IPS DF 6.9 (cell line): ENCODE measurements at regions not wholly inside any gene's neighbourhood (a gene's known extent, or its start where the extent isn't known, plus 50 kb on each side); places are given as distances from the start of the nearest gene placed in this dataset.
"Not testable (repeated sequence)": the region's sequence is repeated elsewhere in the genome, so short reads cannot be mapped to it uniquely, and the experiment has no call there.

Source experiments
- DNase-seq: peaks from one replicate; pipeline ENCODE4 v3.0.0-alpha.2; 2013; ENCODE audit warnings: low read depth, low spot score
- H3K27ac ChIP-seq: one replicate; pipeline ENCODE4 v1.5.1; 2013; ENCODE audit warnings: low read length, control low read depth
- H3K27me3 ChIP-seq: 2 replicates; pipeline ENCODE4 v1.6.1; 2013; ENCODE audit warnings: mild to moderate bottlenecking, low read length; ENCODE audit not compliant: control insufficient read depth, insufficient read depth
- H3K36me3 ChIP-seq: 2 replicates; pipeline ENCODE4 v1.6.1; 2013; ENCODE audit warnings: low read length; ENCODE audit not compliant: control insufficient read depth, insufficient read depth
- H3K4me1 ChIP-seq: 2 replicates; pipeline ENCODE4 v1.6.1; 2013; ENCODE audit warnings: low read length; ENCODE audit not compliant: control insufficient read depth, insufficient read depth
- H3K4me3 ChIP-seq: 2 replicates; pipeline ENCODE4 v1.5.1; 2013; ENCODE audit warnings: mild to moderate bottlenecking, low read length
- H3K9me3 ChIP-seq: 2 replicates; pipeline ENCODE4 v1.6.1; 2013; ENCODE audit warnings: low read length, inconsistent platforms; ENCODE audit not compliant: control insufficient read depth, insufficient read depth
- WGBS: extraction: QIAGEN DNeasy Blood & Tissue Kit; methylation state at CpG from one replicate; pipeline ENCODE4 v1.1.7; 2013; ENCODE audit warnings: mixed read lengths, missing lambda C conversion rate; ENCODE audit not compliant: insufficient read length, insufficient coverage; 5-methylcytosine and 5-hydroxymethylcytosine counted together

DNA sequence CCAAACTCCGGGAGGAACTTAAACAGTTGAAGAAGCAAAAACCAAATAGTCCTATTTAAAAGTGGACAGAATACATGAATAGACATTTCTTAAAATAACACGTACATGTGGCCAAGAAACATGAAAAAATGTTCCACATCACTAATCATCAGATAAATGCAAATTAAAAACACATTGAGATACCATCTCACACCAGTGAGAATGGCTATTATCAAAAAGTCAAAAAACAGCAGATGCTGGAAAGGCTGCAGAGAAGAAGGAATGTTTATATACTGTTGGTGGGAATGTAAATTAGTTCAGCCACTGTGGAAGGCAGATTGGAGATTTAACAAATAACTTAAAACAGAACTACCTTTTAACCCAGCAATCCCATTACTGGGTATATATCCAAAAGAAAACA, 283.0 kb upstream of the IZUMO3 start:
- Histone ChIP-seq H3K36me3 (no peaks in the 10 kb centered on the region), H3K9me3 (no peaks in the 10 kb centered on the region), H3K27ac (no peak overlapping the region), H3K4me1 (no peaks in the 10 kb centered on the region), H3K4me3 (no peak overlapping the region), H3K27me3 (no peaks in the 10 kb centered on the region)
- no peak for DNase-seq
- WGBS, result no CpG with 5 or more reads among the region's 2 CpGs

DNA sequence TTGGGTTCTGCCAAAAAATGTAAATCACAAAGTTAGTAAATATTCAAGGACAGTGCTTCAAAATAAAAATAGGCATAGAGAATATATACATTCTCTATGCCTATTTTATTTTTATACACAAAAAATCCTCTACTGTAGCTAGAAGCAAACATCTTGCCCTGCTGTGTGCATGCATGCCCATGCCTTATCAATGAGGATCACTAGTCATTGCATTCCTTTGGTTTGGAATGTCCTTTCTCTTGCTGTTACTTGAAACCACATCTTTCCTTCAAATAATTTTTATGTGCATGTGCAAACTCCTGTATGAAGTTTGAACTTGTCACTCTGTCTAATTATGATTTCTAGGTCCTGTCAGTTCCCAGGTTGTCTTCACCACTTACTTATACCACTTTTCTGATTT, 278.9 kb upstream of the IZUMO3 start:
- Histone ChIP-seq H3K36me3 (no peaks in the 10 kb centered on the region), H3K4me1 (no peaks in the 10 kb centered on the region), H3K9me3 (no peaks in the 10 kb centered on the region), H3K27ac (no peak overlapping the region), H3K27me3 (no peaks in the 10 kb centered on the region), H3K4me3 (no peak overlapping the region)
- DNase-seq, result no peak

DNA sequence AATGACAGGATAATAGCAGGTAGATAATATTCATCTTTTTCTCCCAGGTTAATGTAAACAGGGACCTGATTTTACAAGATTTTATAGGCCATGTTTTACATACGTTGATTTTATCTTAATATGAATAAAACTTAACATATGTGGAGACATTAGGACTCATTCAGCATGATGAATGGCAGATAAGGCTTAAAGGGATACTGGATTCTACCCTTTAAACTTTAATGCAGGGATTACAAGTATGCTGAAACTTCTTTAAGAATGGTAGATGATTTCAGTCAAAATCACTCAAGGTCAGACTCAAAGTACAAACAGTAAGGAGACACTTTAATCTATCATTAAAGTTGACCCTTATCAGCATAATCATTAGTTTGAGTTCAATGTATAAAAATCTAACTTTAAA, 274.5 kb upstream of the IZUMO3 start:
- WGBS, result no CpG with 5 or more reads among the region's 1 CpG
- no peaks in the 10 kb centered on the region for H3K9me3 ChIP-seq

DNA sequence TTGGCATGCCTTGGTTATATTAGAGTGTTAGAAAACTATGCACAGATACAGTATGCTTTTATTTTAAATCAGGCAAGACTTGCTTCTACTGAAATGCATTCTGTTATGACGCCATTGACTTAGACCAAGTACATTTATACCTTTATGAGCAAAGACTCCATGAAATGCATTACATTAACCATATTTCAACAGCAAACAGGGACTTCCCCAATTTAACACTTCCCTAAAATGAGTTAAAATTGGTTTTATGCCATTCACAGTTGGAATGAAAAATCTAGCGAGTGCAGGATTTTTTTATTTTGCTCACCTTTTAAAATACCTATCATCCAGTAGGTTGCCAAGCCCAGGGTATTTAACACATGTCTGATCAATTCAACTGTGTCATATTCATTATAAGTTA, 272.1 kb upstream of the IZUMO3 start:
- H3K36me3 ChIP-seq, result no peaks in the 10 kb centered on the region
- DNase-seq, result no peak
- H3K27me3 ChIP-seq, result no peaks in the 10 kb centered on the region
- no CpG with 5 or more reads among the region's 2 CpGs for WGBS
- H3K4me1 ChIP-seq, result no peaks in the 10 kb centered on the region
- H3K27ac ChIP-seq, result no peak overlapping the region
- H3K4me3 ChIP-seq, result no peak overlapping the region
- H3K9me3 ChIP-seq, result no peaks in the 10 kb centered on the region

More for the DNA sequence above, 274.5 kb upstream of the IZUMO3 start:
- Histone ChIP-seq H3K27me3 (no peaks in the 10 kb centered on the region), H3K27ac (no peak overlapping the region), H3K4me3 (no peak overlapping the region), H3K4me1 (no peaks in the 10 kb centered on the region), H3K36me3 (no peaks in the 10 kb centered on the region)
- no peak for DNase-seq

DNA sequence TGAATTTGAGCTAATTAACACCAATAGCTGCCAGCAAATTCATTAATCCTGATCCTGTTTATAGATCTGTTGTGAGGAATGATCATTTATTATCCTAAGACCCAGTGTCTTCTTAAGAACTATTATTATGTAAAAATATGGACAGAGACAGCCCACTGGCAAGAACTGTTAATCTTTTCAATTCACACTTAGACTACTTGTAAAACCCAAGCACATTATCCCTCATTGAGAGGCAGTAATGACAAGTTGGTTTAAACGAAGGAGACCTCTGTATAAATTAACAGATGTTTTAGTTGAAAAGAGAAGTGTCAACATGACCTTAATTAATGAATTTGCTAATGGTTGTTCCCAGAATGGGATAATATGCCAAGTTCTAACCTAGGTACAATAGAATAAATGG, 270.3 kb upstream of the IZUMO3 start:
- Histone ChIP-seq H3K9me3 (no peaks in the 10 kb centered on the region), H3K27me3 (no peaks in the 10 kb centered on the region), H3K36me3 (no peaks in the 10 kb centered on the region), H3K4me3 (no peak overlapping the region), H3K4me1 (no peaks in the 10 kb centered on the region), H3K27ac (no peak overlapping the region)
- no CpG with 5 or more reads among the region's 1 CpG for WGBS
- no peak for DNase-seq

- Histone ChIP-seq H3K27me3 (no peaks in the 10 kb centered on the region), H3K4me3 (no peak overlapping the region), H3K36me3 (no peaks in the 10 kb centered on the region), H3K27ac (no peak overlapping the region), H3K9me3 (no peaks in the 10 kb centered on the region), H3K4me1 (no peaks in the 10 kb centered on the region)
- DNase-seq, result no peak
- no CpG with 5 or more reads among the region's 3 CpGs for WGBS
These were observed 255.6 kb upstream of the IZUMO3 start for GRCh38 chr9:24801344-24801743.

- Histone ChIP-seq H3K27ac (no peak overlapping the region), H3K4me3 (no peak overlapping the region), H3K4me1 (no peaks in the 10 kb centered on the region), H3K27me3 (no peaks in the 10 kb centered on the region), H3K36me3 (no peaks in the 10 kb centered on the region), H3K9me3 (no peaks in the 10 kb centered on the region)
- WGBS, result no CpG with 5 or more reads among the region's 2 CpGs
- DNase-seq, result no peak
These were observed 248.1 kb upstream of the IZUMO3 start for GRCh38 chr9:24793787-24794186.

GRCh38 chr9:24776226-24776625, 230.5 kb upstream of the IZUMO3 start:
- H3K27me3 ChIP-seq, result no peaks in the 10 kb centered on the region
- no peaks in the 10 kb centered on the region; the same call in none of the 2 replicates for H3K9me3 ChIP-seq
- DNase-seq, result no peak
- no peak overlapping the region for H3K4me3 ChIP-seq
- no peaks in the 10 kb centered on the region for H3K4me1 ChIP-seq
- no peak overlapping the region for H3K27ac ChIP-seq
- no peaks in the 10 kb centered on the region for H3K36me3 ChIP-seq

GRCh38 chr9:24774199-24774598, 228.5 kb upstream of the IZUMO3 start:
- no CpG with 5 or more reads among the region's 8 CpGs for WGBS
- not testable (repeated sequence) for H3K27me3 ChIP-seq, H3K9me3 ChIP-seq, DNase-seq, H3K4me3 ChIP-seq, H3K36me3 ChIP-seq, H3K27ac ChIP-seq, H3K4me1 ChIP-seq

- H3K4me3 ChIP-seq, result no peak overlapping the region
- no peak for DNase-seq
- no peaks in the 10 kb centered on the region for H3K4me1 ChIP-seq
- H3K27ac ChIP-seq, result no peak overlapping the region
- no CpG with 5 or more reads among the region's 1 CpG for WGBS
- no peaks in the 10 kb centered on the region for H3K36me3 ChIP-seq
- H3K9me3 ChIP-seq, result no peaks in the 10 kb centered on the region
- H3K27me3 ChIP-seq, result no peaks in the 10 kb centered on the region
These were observed 220.4 kb upstream of the IZUMO3 start for GRCh38 chr9:24766081-24766480.

DNA sequence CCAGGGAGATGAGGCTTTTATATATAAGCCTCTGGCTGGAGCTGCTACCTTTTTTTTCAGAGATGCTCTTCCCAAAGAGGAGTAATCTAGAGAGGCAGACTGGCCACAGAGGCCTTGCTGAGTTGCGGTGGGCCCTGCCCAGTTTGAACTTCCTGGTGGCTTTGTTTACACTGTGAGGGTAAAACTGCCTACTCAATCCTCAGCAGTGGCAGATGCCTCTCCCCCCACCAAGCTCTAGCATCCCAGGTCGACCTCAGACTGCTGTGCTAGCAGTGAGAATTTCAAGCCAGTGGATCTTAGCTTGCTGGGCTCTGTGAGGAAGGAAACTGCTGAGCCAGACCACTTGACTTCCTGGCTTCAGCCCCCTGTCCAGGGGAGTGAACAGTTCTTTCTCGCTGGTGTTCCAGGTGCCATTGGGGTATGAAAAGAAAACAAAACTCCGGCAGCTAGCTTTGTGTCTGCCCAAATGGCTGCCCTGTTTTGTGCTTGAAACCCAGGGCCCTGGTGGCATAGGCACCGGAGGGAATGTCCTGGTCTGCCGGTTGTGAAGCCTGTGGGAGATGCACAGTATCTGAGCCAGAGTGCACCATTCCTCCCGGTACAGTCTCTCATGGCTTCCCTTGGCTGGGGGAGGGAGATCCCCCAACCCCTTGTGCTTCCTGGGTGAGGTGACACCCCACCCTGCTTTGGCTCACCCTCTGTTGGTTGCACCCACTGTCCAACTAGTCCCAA, 219.5 kb upstream of the IZUMO3 start:
- no peaks in the 10 kb centered on the region for H3K27me3 ChIP-seq
- no peaks in the 10 kb centered on the region for H3K4me1 ChIP-seq
- no peak overlapping the region for H3K4me3 ChIP-seq
- no CpG with 5 or more reads among the region's 7 CpGs for WGBS
- DNase-seq, result no peak
- no peaks in the 10 kb centered on the region for H3K36me3 ChIP-seq
- H3K9me3 ChIP-seq, result no peaks in the 10 kb centered on the region
- no peak overlapping the region for H3K27ac ChIP-seq
